ENCODE measurements at regions not wholly inside any gene's neighbourhood (a gene's known extent, or its start where the extent isn't known, plus 50 kb on each side); places are given as distances from the start of the nearest gene placed in this dataset.

GRCh38 chr1:79543394-79543793 lies 536.9 kb upstream of the ADGRL4 start:
- FAIRE-seq, result no peak
- no peaks in the 10 kb centered on the region for H3K27me3 ChIP-seq (ENCODE audit: control insufficient read depth, insufficient read depth, low read length)
- H3K4me1 ChIP-seq (ENCODE audit: control insufficient read depth in 2 of 3, insufficient read depth in 2 of 3, low read depth in 1 of 3, low read length in 3 of 3), result no peaks in the 10 kb centered on the region
- H3K9ac ChIP-seq (ENCODE audit: low read length in 3 of 3), result no peak overlapping the region
- no peaks in the 10 kb centered on the region for H3K36me3 ChIP-seq (ENCODE audit: control insufficient read depth in 2 of 3, insufficient read depth in 3 of 3, low read length in 3 of 3)
- H3K27ac ChIP-seq (ENCODE audit: low read depth in 2 of 2, low read length in 2 of 2), result no peak overlapping the region
- no peak overlapping the region for H3K4me3 ChIP-seq (ENCODE audit: low read length in 3 of 3)
- no peaks in the 10 kb centered on the region for H3K9me3 ChIP-seq (ENCODE audit: control insufficient read depth in 2 of 3, insufficient read depth in 1 of 3, low read length in 3 of 3)
- TF ChIP-seq, protein P1, sequence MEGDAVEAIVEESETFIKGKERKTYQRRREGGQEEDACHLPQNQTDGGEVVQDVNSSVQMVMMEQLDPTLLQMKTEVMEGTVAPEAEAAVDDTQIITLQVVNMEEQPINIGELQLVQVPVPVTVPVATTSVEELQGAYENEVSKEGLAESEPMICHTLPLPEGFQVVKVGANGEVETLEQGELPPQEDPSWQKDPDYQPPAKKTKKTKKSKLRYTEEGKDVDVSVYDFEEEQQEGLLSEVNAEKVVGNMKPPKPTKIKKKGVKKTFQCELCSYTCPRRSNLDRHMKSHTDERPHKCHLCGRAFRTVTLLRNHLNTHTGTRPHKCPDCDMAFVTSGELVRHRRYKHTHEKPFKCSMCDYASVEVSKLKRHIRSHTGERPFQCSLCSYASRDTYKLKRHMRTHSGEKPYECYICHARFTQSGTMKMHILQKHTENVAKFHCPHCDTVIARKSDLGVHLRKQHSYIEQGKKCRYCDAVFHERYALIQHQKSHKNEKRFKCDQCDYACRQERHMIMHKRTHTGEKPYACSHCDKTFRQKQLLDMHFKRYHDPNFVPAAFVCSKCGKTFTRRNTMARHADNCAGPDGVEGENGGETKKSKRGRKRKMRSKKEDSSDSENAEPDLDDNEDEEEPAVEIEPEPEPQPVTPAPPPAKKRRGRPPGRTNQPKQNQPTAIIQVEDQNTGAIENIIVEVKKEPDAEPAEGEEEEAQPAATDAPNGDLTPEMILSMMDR (IDR thresholded peaks at IDR 0.05; ENCODE audit: borderline replicate concordance, extremely low read depth, insufficient read depth), result no peak
- intact Hi-C loops (cut with DNase I), result no loop called here
- no peak for DNase-seq

- FAIRE-seq, result no peak
- Histone ChIP-seq H3K27ac (ENCODE audit: low read depth in 2 of 2, low read length in 2 of 2) (no peak overlapping the region), H3K36me3 (ENCODE audit: control insufficient read depth in 2 of 3, insufficient read depth in 3 of 3, low read length in 3 of 3) (no peaks in the 10 kb centered on the region), H3K4me1 (ENCODE audit: control insufficient read depth in 2 of 3, insufficient read depth in 2 of 3, low read depth in 1 of 3, low read length in 3 of 3) (no peaks in the 10 kb centered on the region), H3K9ac (ENCODE audit: low read length in 3 of 3) (no peak overlapping the region), H3K9me3 (ENCODE audit: control insufficient read depth in 2 of 3, insufficient read depth in 1 of 3, low read length in 3 of 3) (no peaks in the 10 kb centered on the region), H3K27me3 (ENCODE audit: control insufficient read depth, insufficient read depth, low read length) (no peaks in the 10 kb centered on the region), H3K4me3 (ENCODE audit: low read length in 3 of 3) (no peak overlapping the region)
- DNase-seq, result no peak
- intact Hi-C loops (cut with DNase I), result no loop called here
- TF ChIP-seq, protein P1 (IDR thresholded peaks at IDR 0.05; ENCODE audit: borderline replicate concordance, extremely low read depth, insufficient read depth), result no peak
These were observed 532.5 kb upstream of the ADGRL4 start for GRCh38 chr1:79539001-79539400.

DNA sequence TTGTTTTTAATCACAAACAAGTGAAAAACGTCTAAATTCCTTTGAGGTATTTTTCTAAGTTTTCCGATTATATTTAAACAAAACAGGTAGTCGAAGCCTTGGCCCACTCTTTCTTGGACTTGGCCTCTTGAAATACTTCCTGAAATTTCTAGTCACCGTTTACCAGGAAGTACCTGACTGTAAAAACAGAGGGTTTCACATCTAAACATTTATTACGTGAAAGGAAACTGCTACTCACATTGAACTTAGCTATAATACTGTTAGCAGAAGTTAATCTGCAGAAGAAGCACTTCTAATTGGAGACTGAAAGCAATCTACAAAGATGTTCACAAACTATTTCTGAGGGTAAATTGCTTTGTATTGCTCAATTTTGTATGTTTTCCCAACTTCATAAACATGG lies 526.0 kb upstream of the ADGRL4 start:
- no peaks in the 10 kb centered on the region for H3K27me3 ChIP-seq (ENCODE audit: control insufficient read depth, insufficient read depth, low read length)
- intact Hi-C loops (cut with DNase I), result no loop called here
- H3K9ac ChIP-seq (ENCODE audit: low read length in 3 of 3), result no peak overlapping the region
- no peaks in the 10 kb centered on the region for H3K9me3 ChIP-seq (ENCODE audit: control insufficient read depth in 2 of 3, insufficient read depth in 1 of 3, low read length in 3 of 3)
- DNase-seq (no peak), FAIRE-seq (no peak)
- TF ChIP-seq, protein P1 (IDR thresholded peaks at IDR 0.05; ENCODE audit: borderline replicate concordance, extremely low read depth, insufficient read depth), result no peak
- no peak overlapping the region for H3K27ac ChIP-seq (ENCODE audit: low read depth in 2 of 2, low read length in 2 of 2)
- no peaks in the 10 kb centered on the region for H3K4me1 ChIP-seq (ENCODE audit: control insufficient read depth in 2 of 3, insufficient read depth in 2 of 3, low read depth in 1 of 3, low read length in 3 of 3)
- H3K4me3 ChIP-seq (ENCODE audit: low read length in 3 of 3), result no peak overlapping the region
- no peaks in the 10 kb centered on the region for H3K36me3 ChIP-seq (ENCODE audit: control insufficient read depth in 2 of 3, insufficient read depth in 3 of 3, low read length in 3 of 3)

- H3K9me3 ChIP-seq (ENCODE audit: control insufficient read depth in 2 of 3, insufficient read depth in 1 of 3, low read length in 3 of 3), result no peaks in the 10 kb centered on the region
- TF ChIP-seq, protein P1 (IDR thresholded peaks at IDR 0.05; ENCODE audit: borderline replicate concordance, extremely low read depth, insufficient read depth), result no peak
- H3K27me3 ChIP-seq (ENCODE audit: control insufficient read depth, insufficient read depth, low read length), result no peaks in the 10 kb centered on the region
- FAIRE-seq (no peak), DNase-seq (no peak)
- no peaks in the 10 kb centered on the region for H3K36me3 ChIP-seq (ENCODE audit: control insufficient read depth in 2 of 3, insufficient read depth in 3 of 3, low read length in 3 of 3)
- no peak overlapping the region for H3K9ac ChIP-seq (ENCODE audit: low read length in 3 of 3)
- H3K4me3 ChIP-seq (ENCODE audit: low read length in 3 of 3), result no peak overlapping the region
- intact Hi-C loops (cut with DNase I), result no loop called here
- no peak overlapping the region for H3K27ac ChIP-seq (ENCODE audit: low read depth in 2 of 2, low read length in 2 of 2)
- no peaks in the 10 kb centered on the region for H3K4me1 ChIP-seq (ENCODE audit: control insufficient read depth in 2 of 3, insufficient read depth in 2 of 3, low read depth in 1 of 3, low read length in 3 of 3)
These were observed 525.3 kb upstream of the ADGRL4 start for GRCh38 chr1:79531790-79532189.

Data from kidney (tissue), 13 donors.